MM.1S (cell line): ENCODE measurements at regions not wholly inside any gene's neighbourhood (a gene's known extent, or its start where the extent isn't known, plus 50 kb on each side); places are given as distances from the start of the nearest gene placed in this dataset.

Experiments used
- DNase-seq: peaks from one replicate; pipeline ENCODE4 v3.0.0-alpha.2; 2015
- H2AFZ ChIP-seq: fragments of 300-600 bp; sonication (generic); 2 replicates; pipeline ENCODE4 v1.6.0; 2016; ENCODE audit warnings: antibody characterized with exemption, low read length
- H3F3A ChIP-seq: fragments of 300-600 bp; sonication (generic); 2 replicates; pipeline ENCODE4 v1.6.1; 2016; ENCODE audit warnings: mild to moderate bottlenecking, antibody characterized with exemption, low read length, moderate library complexity, mixed read lengths; ENCODE audit not compliant: insufficient read depth
- H3K27ac ChIP-seq: fragments of 300-600 bp; sonication (generic); 2 replicates; pipeline ENCODE4 v1.5.1; 2016; ENCODE audit warnings: mild to moderate bottlenecking, low read length
- H3K27me3 ChIP-seq: fragments of 300-600 bp; sonication (generic); replicated peaks from 2 replicates; pipeline ENCODE4 v1.6.0; 2016; ENCODE audit warnings: low read length; ENCODE audit not compliant: insufficient read depth
- H3K36me3 ChIP-seq: fragments of 300-600 bp; sonication (generic); replicated peaks from 2 replicates; pipeline ENCODE4 v1.6.1; 2016; ENCODE audit warnings: mild to moderate bottlenecking, low read length, mixed read lengths; ENCODE audit not compliant: insufficient read depth
- H3K4me1 ChIP-seq: fragments of 300-600 bp; sonication (generic); 2 replicates; pipeline ENCODE4 v1.6.1; 2016; ENCODE audit warnings: low read length, mixed read lengths
- H3K4me2 ChIP-seq: fragments of 300-600 bp; sonication (generic); 2 replicates; pipeline ENCODE4 v1.6.0; 2016; ENCODE audit warnings: low read depth, low read length
- H3K4me3 ChIP-seq: fragments of 300-600 bp; sonication (generic); 2 replicates; pipeline ENCODE4 v1.5.1; 2016; ENCODE audit warnings: low read length, mixed read lengths
- H3K79me2 ChIP-seq: fragments of 300-600 bp; sonication (generic); 2 replicates; pipeline ENCODE4 v1.6.1; 2016; ENCODE audit warnings: mixed run types, low read length, mixed read lengths
- H3K9ac ChIP-seq: fragments of 300-600 bp; sonication (generic); 2 replicates; pipeline ENCODE4 v1.6.1; 2016; ENCODE audit warnings: low read length, mixed read lengths
- H3K9me2 ChIP-seq: fragments of 300-600 bp; sonication (generic); replicated peaks from 2 replicates; pipeline ENCODE4 v1.6.1; 2016; ENCODE audit warnings: mild to moderate bottlenecking, low read length, mixed read lengths; ENCODE audit not compliant: insufficient read depth
- H3K9me3 ChIP-seq: fragments of 300-600 bp; sonication (generic); replicated peaks from 2 replicates; pipeline ENCODE4 v1.6.1; 2016; ENCODE audit warnings: mild to moderate bottlenecking, low read length, mixed read lengths; ENCODE audit not compliant: insufficient read depth
- H4K20me1 ChIP-seq: fragments of 300-600 bp; sonication (generic); 2 replicates; pipeline ENCODE4 v1.6.1; 2016; ENCODE audit warnings: mild to moderate bottlenecking, low read length, moderate library complexity, mixed read lengths; ENCODE audit not compliant: insufficient read depth
- EZH2 ChIP-seq: fragments of 300-600 bp; sonication (generic); optimal IDR thresholded peaks from 2 replicates; pipeline ENCODE3; 2017; ENCODE audit warnings: low read depth, mild to moderate bottlenecking, antibody characterized with exemption, low read length, mixed read lengths
- EZH2phosphoT487 ChIP-seq: fragments of 300-600 bp; sonication (generic); IDR thresholded peaks from 2 replicates; pipeline ENCODE4 v1.6.1; 2018; ENCODE audit warnings: antibody characterized with exemption, low read length
- TF ChIP-seq, protein P1 (sequence below): fragments of 300-600 bp; sonication (generic); IDR thresholded peaks from 2 replicates; pipeline ENCODE4 v1.5.1; 2016; ENCODE audit warnings: antibody characterized with exemption, low read length, mixed read lengths

DNA sequence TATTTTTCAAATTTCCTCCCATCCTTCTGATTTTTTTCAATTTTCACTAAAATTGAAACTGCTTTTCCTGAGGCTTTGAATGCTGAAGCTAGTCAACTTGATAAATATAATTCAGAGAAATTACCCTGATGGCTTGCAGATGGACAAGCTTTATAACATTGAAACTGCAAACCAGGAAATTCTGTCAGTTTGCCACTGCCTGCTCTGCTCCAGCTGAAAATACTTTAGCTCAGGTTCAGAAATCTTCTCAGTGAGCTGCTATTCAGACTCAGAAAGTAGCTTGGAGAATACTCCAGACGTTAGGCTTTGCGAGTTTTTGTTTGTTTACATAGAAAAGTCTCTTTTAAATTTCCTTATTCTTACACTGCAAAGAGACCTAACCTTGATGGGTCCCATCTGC, 1574.7 kb downstream of the STIM2 start:
- no peaks in the 10 kb centered on the region for H3K9me2 ChIP-seq
- no peak overlapping the region for H3K4me3 ChIP-seq
- no peak overlapping the region for H3K9ac ChIP-seq
- H3K4me2 ChIP-seq: no peak overlapping the region
- no peaks in the 10 kb centered on the region for H3K36me3 ChIP-seq
- no peaks in the 10 kb centered on the region for H3K79me2 ChIP-seq
- no peaks in the 10 kb centered on the region for H3K27me3 ChIP-seq
- no peaks in the 10 kb centered on the region for H4K20me1 ChIP-seq
- no peaks in the 10 kb centered on the region for H3K4me1 ChIP-seq
- H3K9me3 ChIP-seq: no peaks in the 10 kb centered on the region
- no peak for TF ChIP-seq EZH2
- no peak for TF ChIP-seq EZH2phosphoT487
- TF ChIP-seq, protein P1, sequence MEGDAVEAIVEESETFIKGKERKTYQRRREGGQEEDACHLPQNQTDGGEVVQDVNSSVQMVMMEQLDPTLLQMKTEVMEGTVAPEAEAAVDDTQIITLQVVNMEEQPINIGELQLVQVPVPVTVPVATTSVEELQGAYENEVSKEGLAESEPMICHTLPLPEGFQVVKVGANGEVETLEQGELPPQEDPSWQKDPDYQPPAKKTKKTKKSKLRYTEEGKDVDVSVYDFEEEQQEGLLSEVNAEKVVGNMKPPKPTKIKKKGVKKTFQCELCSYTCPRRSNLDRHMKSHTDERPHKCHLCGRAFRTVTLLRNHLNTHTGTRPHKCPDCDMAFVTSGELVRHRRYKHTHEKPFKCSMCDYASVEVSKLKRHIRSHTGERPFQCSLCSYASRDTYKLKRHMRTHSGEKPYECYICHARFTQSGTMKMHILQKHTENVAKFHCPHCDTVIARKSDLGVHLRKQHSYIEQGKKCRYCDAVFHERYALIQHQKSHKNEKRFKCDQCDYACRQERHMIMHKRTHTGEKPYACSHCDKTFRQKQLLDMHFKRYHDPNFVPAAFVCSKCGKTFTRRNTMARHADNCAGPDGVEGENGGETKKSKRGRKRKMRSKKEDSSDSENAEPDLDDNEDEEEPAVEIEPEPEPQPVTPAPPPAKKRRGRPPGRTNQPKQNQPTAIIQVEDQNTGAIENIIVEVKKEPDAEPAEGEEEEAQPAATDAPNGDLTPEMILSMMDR: no peak
- H2AFZ ChIP-seq: no peak overlapping the region
- DNase-seq: no peak
- no peaks in the 10 kb centered on the region for H3F3A ChIP-seq
- no peak overlapping the region for H3K27ac ChIP-seq

GRCh38 chr4:28436191-28437080, 1575.8 kb downstream of the STIM2 start:
- no peak for DNase-seq
- Histone ChIP-seq H3K9ac (no peak overlapping the region), H3K79me2 (no peaks in the 10 kb centered on the region), H4K20me1 (no peaks in the 10 kb centered on the region), H3K4me2 (no peak overlapping the region), H3F3A (no peaks in the 10 kb centered on the region), H2AFZ (no peak overlapping the region), H3K4me3 (no peak overlapping the region), H3K4me1 (no peaks in the 10 kb centered on the region), H3K27me3 (no peaks in the 10 kb centered on the region), H3K9me2 (no peaks in the 10 kb centered on the region), H3K9me3 (no peaks in the 10 kb centered on the region), H3K27ac (no peak overlapping the region), H3K36me3 (no peaks in the 10 kb centered on the region)
- TF ChIP-seq, protein P1: no peak
- no peak for TF ChIP-seq EZH2
- TF ChIP-seq EZH2phosphoT487: no peak

- no peak overlapping the region for H2AFZ ChIP-seq
- H3K9me3 ChIP-seq: no peaks in the 10 kb centered on the region
- no peaks in the 10 kb centered on the region for H3K4me1 ChIP-seq
- H4K20me1 ChIP-seq: no peaks in the 10 kb centered on the region
- H3K9ac ChIP-seq: no peak overlapping the region
- H3K27ac ChIP-seq: no peak overlapping the region
- H3K4me2 ChIP-seq: no peak overlapping the region
- H3K9me2 ChIP-seq: no peaks in the 10 kb centered on the region
- TF ChIP-seq EZH2 (no peak), EZH2phosphoT487 (no peak)
- TF ChIP-seq, protein P1: no peak
- no peak for DNase-seq
- no peaks in the 10 kb centered on the region for H3K27me3 ChIP-seq
- no peaks in the 10 kb centered on the region for H3F3A ChIP-seq
- no peaks in the 10 kb centered on the region for H3K36me3 ChIP-seq
- H3K4me3 ChIP-seq: no peak overlapping the region
- no peaks in the 10 kb centered on the region for H3K79me2 ChIP-seq
These were observed 1582.7 kb downstream of the STIM2 start for GRCh38 chr4:28443371-28443770.
